ENCODE measurements at regions not wholly inside any gene's neighbourhood (a gene's known extent, or its start where the extent isn't known, plus 50 kb on each side); places are given as distances from the start of the nearest gene placed in this dataset.
"Not testable (repeated sequence)": the region's sequence is repeated elsewhere in the genome, so short reads cannot be mapped to it uniquely, and the experiment has no call there.

- DNase-seq = no peak
Observed at GRCh38 chr9:111147041-111147440, 108.8 kb upstream of the LPAR1 start.

- no peak for DNase-seq
Observed at GRCh38 chr9:111144741-111145140, 106.5 kb upstream of the LPAR1 start.

GRCh38 chr9:111136180-111136579 lies 97.9 kb upstream of the LPAR1 start:
- DNase-seq = no peak

- DNase-seq = no peak
Observed at GRCh38 chr9:111131211-111131610, 92.9 kb upstream of the LPAR1 start.

- no peak for DNase-seq
Observed at GRCh38 chr9:111120526-111120925, 82.3 kb upstream of the LPAR1 start.

GRCh38 chr9:111118256-111118948 lies 80.1 kb upstream of the LPAR1 start:
- no peak for DNase-seq

- no peak for DNase-seq
Observed at GRCh38 chr9:111114486-111114885, 76.2 kb upstream of the LPAR1 start.

- DNase-seq = no peak
Observed at GRCh38 chr9:111113712-111114111, 75.4 kb upstream of the LPAR1 start.

- DNase-seq = no peak
Observed at GRCh38 chr9:111110805-111111204, 72.5 kb upstream of the LPAR1 start.

GRCh38 chr9:111108946-111109345 lies 70.7 kb upstream of the LPAR1 start:
- no peak for DNase-seq

GRCh38 chr9:111107141-111107540 lies 68.9 kb upstream of the LPAR1 start:
- DNase-seq = no peak

- DNase-seq = no peak
Observed at GRCh38 chr9:111106202-111106601, 67.9 kb upstream of the LPAR1 start.

GRCh38 chr9:111102793-111103464 lies 64.7 kb upstream of the LPAR1 start:
- DNase-seq = no peak

- no peak for DNase-seq
Observed at GRCh38 chr9:111099199-111100008, 61.1 kb upstream of the LPAR1 start.

GRCh38 chr9:111098093-111098492 lies 59.8 kb upstream of the LPAR1 start:
- DNase-seq = no peak

GRCh38 chr9:111096051-111096450 lies 57.8 kb upstream of the LPAR1 start:
- DNase-seq = no peak

- DNase-seq = no peak
Observed at GRCh38 chr9:111095441-111095840, 57.2 kb upstream of the LPAR1 start.

GRCh38 chr9:111094958-111095357 lies 56.7 kb upstream of the LPAR1 start:
- DNase-seq = no peak

- DNase-seq = no peak
Observed at GRCh38 chr9:111094433-111094924, 56.2 kb upstream of the LPAR1 start.

- not testable (repeated sequence) for DNase-seq
Observed at GRCh38 chr9:111092167-111092566, 53.9 kb upstream of the LPAR1 start.

Data from DMS 273 treated with DMSO at 0.1 percent for 48 hours (cell line).